ENCODE measurements at regions not wholly inside any gene's neighbourhood (a gene's known extent, or its start where the extent isn't known, plus 50 kb on each side); places are given as distances from the start of the nearest gene placed in this dataset.
"Not testable (repeated sequence)": the region's sequence is repeated elsewhere in the genome, so short reads cannot be mapped to it uniquely, and the experiment has no call there.

GRCh38 chr21:5013455-5014304, 5507.7 kb upstream of the TPTE start:
- not testable (repeated sequence) for DNase-seq (ENCODE audit: low read depth in 2 of 2, low spot score in 1 of 2)

- not testable (repeated sequence) for DNase-seq (ENCODE audit: low read depth in 2 of 2, low spot score in 1 of 2)
Observed at GRCh38 chr21:5015187-5015586, 5506.2 kb upstream of the TPTE start.

- not testable (repeated sequence) for DNase-seq (ENCODE audit: low read depth in 2 of 2, low spot score in 1 of 2)
Observed at GRCh38 chr21:5019120-5019519, 5502.3 kb upstream of the TPTE start.

GRCh38 chr21:5021815-5022214, 5499.6 kb upstream of the TPTE start:
- not testable (repeated sequence) for DNase-seq (ENCODE audit: low read depth in 2 of 2, low spot score in 1 of 2)

- not testable (repeated sequence) for DNase-seq (ENCODE audit: low read depth in 2 of 2, low spot score in 1 of 2)
Observed at GRCh38 chr21:5022254-5022653, 5499.1 kb upstream of the TPTE start.

- DNase-seq (ENCODE audit: low read depth in 2 of 2, low spot score in 1 of 2), result not testable (repeated sequence)
Observed at GRCh38 chr21:5022748-5023147, 5498.6 kb upstream of the TPTE start.

GRCh38 chr21:5035147-5035546, 5486.2 kb upstream of the TPTE start:
- not testable (repeated sequence) for DNase-seq (ENCODE audit: low read depth in 2 of 2, low spot score in 1 of 2)

- DNase-seq (ENCODE audit: low read depth in 2 of 2, low spot score in 1 of 2), result not testable (repeated sequence)
Observed at GRCh38 chr21:5035587-5035986, 5485.8 kb upstream of the TPTE start.

GRCh38 chr21:5037606-5038331, 5483.6 kb upstream of the TPTE start:
- not testable (repeated sequence) for DNase-seq (ENCODE audit: low read depth in 2 of 2, low spot score in 1 of 2)

GRCh38 chr21:5039926-5040325, 5481.5 kb upstream of the TPTE start:
- not testable (repeated sequence) for DNase-seq (ENCODE audit: low read depth in 2 of 2, low spot score in 1 of 2)

- DNase-seq (ENCODE audit: low read depth in 2 of 2, low spot score in 1 of 2), result not testable (repeated sequence)
Observed at GRCh38 chr21:5042583-5042982, 5478.8 kb upstream of the TPTE start.

GRCh38 chr21:5044812-5045211, 5476.6 kb upstream of the TPTE start:
- not testable (repeated sequence) for DNase-seq (ENCODE audit: low read depth in 2 of 2, low spot score in 1 of 2)

- DNase-seq (ENCODE audit: low read depth in 2 of 2, low spot score in 1 of 2), result not testable (repeated sequence)
Observed at GRCh38 chr21:5051303-5052018, 5469.9 kb upstream of the TPTE start.

- DNase-seq (ENCODE audit: low read depth in 2 of 2, low spot score in 1 of 2), result not testable (repeated sequence)
Observed at GRCh38 chr21:5055027-5055754, 5466.2 kb upstream of the TPTE start.

GRCh38 chr21:5055996-5056962, 5465.1 kb upstream of the TPTE start:
- DNase-seq (ENCODE audit: low read depth in 2 of 2, low spot score in 1 of 2), result not testable (repeated sequence)

GRCh38 chr21:5057077-5057476, 5464.3 kb upstream of the TPTE start:
- not testable (repeated sequence) for DNase-seq (ENCODE audit: low read depth in 2 of 2, low spot score in 1 of 2)

- not testable (repeated sequence) for DNase-seq (ENCODE audit: low read depth in 2 of 2, low spot score in 1 of 2)
Observed at GRCh38 chr21:5060364-5061083, 5460.9 kb upstream of the TPTE start.

- not testable (repeated sequence) for DNase-seq (ENCODE audit: low read depth in 2 of 2, low spot score in 1 of 2)
Observed at GRCh38 chr21:5064581-5065142, 5456.7 kb upstream of the TPTE start.
